GM19463 (cell line): ENCODE measurements at regions not wholly inside any gene's neighbourhood (a gene's known extent, or its start where the extent isn't known, plus 50 kb on each side); places are given as distances from the start of the nearest gene placed in this dataset.
"Not testable (repeated sequence)": the region's sequence is repeated elsewhere in the genome, so short reads cannot be mapped to it uniquely, and the experiment has no call there.

Experiments
- ATAC-seq: cut with Tn5 transposase; IDR thresholded peaks from one replicate; pipeline ENCODE4 v1.9.1; 2021; ENCODE audit warnings: mild to moderate bottlenecking, moderate library complexity; ENCODE audit not compliant: unreplicated experiment

DNA sequence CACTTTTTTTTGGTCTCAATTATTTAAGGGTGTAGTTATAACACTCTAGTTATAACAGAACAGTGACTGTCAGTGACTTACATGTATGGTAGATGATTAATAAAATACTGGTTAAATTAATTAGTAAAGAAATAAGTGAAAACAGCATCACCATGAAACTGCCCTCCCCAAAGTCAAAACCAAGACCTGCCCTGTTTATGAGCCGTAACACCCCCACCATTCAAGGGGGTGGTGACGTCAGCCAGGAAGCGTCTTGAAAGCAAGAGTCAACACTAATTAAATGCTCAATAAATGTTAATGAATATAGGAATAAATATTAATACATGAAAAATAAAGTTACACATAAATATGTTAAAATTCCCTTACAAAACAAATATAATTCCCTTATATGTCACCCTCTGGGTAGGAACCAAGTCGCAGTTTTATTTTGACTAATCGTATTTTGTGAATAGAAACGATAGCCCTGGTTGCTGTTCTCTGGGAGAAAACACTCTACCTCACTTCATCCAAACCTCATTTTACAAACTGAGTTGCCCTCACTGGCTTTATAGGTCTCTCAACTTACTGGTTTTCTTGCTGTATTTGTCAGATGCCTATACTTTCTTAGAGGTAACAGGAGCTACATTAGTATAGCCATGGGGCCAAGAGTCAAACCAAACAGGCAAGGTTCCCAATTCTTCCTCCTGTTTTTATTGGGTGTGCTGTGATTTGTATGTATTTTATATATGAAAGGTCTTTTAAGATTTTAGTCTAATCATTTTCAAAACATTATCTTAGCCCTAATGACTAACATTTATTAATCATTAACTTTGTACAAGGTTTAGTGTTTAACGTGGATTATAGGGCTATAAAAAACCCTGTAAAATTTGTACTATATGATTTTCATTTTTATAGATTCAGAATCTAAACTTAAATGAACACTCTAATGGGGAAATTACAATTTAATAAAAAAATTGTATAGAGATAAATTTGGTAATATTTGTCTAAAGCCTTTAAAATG lies 227.9 kb upstream of the IRAK1BP1 start:
- ATAC-seq = no peak

DNA sequence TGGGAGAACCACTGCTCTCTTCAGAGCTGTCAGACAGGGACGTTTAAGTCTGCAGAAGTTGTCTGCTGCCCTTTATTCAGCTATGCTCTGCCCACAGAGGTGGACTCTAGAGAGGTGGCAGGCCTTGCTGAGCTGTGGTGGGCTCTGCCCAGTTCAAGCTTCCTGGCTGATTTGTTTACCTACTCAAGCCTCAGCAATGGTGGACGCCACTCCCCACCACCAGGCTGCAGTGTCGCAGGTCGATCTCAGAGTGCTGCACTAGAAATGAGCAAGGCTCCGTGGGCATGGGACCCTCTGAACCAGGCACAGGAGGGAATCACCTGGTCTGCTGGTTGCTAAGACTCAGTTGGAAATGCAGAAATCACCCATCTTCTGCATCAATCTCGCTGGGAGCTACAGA lies 223.4 kb upstream of the IRAK1BP1 start:
- not testable (repeated sequence) for ATAC-seq

DNA sequence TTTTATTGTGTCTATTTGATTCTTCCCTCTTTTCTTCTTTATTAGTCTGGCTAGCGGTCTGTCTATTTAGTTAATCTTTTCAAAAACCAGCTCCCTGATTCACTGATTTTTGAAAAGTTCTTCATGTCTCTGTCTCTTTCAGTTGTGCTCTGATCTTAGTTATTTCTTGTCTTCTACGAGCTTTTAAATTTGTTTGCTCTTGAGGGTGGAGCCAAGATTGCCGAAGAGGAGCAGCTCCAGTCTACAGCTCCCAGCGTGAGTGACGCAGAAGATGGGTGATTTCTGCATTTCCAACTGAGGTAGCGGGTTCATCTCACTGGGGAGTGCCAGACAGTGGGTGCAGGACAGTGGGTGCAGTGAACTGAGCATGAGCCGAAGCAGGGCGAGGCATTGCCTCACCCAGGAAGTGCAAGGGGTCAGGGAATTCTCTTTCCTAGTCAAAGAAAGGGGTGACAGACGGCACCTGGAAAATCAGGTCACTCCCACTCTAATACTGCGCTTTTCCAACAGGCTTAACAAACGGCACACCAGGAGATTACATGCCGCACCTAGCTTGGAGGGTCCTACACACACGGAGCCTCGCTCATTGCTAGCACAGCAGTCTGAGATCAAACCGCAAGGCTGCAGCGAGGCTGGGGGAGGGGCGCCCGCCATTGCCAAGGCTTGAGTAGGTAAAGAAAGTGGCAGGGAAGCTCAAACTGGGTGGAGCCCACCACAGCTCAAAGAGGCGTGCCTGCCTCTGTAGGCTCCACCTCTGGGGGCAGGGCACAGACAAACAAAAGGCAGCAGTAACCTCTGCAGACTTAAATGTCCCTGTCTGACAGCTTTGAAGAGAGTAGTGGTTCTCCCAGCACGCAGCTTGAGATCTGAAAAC lies 220.6 kb upstream of the IRAK1BP1 start:
- not testable (repeated sequence) for ATAC-seq

DNA sequence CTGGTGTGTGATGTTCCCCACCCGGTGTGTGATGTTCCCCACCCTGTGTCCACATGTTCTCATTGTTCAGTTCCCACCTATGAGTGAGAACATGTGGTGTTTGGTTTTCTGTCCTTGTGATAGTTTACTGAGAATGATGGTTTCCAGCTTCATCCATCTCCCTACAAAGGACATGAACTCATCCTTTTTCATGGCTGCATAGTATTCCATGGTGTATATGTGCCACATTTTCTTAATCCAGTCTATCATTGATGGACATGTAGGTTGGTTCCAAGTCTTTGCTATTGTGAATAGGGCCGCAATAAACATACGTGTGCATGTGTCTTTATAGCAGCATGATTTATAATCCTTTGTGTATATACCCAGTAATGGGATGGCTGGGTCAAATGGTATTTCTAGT lies 201.5 kb upstream of the IRAK1BP1 start:
- not testable (repeated sequence) for ATAC-seq

DNA sequence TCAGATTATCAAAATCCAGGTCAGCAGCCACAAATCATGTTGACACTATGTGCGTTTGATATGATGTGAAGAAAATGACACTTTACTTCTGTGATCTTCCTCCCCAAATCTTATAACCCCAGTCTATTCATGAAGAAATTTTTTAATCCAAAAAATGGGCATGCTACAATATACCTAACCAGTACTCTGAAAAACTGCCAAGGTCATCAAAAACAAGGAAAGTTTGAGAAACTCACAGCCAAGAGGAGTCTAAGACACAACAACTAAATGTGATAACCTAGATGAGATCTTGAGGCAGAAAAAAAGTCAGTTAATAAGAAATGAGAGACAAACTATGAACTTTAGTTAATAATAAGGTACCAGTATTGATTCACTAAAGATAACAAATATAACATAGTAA lies 200.6 kb upstream of the IRAK1BP1 start:
- no peak for ATAC-seq

DNA sequence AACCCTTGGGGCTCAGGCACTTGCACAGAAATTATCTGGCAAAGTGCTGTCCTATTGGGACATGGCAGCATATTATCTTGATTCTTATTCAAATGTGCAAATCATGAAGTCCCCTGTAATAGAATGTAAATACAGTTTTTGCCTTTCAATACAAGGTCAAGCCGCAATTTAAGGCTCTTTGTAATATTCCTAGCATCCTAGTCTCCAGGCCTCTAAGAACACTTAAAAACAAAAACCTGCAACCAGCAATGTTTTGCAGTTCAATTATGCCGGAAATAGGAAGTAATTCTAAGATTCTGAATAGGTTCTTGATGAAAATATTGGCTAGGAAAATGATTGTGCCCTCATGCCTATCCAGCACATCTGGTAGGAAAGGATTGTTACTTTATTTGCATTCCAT lies 197.2 kb upstream of the IRAK1BP1 start:
- no peak for ATAC-seq

DNA sequence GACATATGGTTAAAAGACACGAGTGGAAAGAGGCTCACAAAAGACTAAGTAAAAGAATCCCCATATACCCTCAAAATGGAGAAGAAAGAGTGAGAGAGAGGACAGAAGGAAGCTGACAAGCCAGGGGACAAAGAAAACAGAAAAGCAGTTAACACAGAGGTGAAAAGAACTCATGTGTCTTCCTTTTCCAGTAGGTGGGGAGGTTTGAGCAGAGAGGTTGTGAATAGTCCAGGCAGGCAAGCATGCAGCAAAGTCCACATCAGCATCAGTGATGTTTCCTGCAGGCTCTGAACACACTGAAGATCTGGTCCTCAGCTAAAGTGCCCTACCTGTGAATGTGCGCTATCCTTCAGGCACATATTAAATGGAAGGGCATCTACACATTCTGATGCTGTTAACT lies 196.5 kb upstream of the IRAK1BP1 start:
- no peak for ATAC-seq

DNA sequence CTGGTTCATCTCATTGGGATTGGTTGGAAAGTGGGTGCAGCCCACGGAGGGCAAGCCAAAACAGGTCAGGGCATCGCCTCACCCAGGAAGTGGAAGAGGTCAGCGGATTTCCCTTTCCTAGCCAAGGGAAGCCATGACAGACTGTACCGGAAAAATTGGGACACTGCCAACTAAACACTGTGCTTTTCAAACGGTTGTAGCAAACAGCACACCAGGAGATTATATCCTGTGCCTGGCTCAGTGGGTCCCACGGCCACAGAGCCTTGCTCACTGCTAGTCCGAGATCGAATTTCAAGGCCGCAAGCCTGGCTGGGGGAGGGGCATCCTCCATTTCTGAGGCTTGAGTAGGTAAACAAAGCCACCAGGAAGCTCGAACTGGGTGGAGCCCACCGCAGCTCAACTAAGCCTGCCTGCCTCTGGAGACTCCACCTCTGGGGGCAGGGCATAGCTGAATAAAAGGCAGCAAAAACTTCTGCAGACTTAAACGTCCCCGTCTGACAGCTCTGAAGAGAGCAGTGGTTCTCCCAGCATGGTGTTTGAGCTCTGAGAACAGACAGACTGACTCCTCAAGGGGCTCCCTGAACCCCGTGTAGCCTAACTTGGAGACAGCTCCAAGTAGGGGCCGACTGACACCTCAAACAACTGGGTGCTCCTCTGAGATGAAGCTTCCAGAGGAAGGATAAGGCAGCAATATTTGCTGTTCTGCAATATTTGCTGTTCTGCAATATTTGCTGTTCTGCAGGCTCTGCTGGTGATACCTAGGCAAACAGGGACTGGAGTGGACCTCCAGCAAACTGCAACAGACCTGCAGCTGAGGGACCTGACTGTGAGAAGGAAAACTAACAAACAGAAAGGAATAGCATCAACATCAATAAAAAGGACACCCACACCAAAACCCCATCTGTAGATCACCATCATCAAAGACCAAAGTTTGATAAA lies 191.0 kb upstream of the IRAK1BP1 start:
- ATAC-seq = not testable (repeated sequence)

DNA sequence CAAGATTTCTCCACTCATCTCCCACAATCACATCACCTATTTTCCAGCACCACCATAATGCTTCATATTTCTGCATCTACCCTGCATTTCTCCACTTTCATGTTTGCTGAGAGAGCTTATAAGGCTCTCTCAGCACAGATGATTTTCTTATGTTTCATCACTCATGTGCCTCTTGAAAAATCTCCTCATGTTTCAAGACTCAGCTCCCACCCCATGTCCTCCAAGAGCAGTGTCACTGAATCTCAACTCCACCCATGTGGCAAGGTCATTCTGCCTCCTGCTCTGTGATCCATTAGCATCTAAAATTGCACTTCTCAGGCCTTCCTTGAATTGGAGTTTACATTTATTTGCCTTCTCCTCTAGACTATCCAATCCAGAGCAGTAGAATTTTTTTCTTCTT lies 178.7 kb upstream of the IRAK1BP1 start:
- no peak for ATAC-seq

DNA sequence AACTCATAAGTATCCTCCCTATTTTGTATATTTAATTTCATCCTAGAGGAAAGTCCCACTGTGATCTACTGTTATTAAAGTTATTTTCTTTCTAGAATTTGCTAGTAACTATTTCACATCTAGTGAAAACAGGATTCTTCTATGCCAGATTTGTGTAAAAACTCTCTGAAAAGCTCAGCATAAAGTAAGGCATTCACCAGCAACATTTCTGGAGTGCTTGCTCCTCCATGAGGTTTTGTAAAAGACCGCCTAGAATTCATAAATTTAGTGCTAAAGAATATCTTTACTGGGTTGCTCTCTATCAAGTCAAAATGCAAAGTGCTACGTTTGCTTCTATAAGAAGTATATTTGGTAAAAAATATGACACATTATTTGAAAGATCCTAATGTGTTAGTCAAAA lies 173.5 kb upstream of the IRAK1BP1 start:
- ATAC-seq = no peak

DNA sequence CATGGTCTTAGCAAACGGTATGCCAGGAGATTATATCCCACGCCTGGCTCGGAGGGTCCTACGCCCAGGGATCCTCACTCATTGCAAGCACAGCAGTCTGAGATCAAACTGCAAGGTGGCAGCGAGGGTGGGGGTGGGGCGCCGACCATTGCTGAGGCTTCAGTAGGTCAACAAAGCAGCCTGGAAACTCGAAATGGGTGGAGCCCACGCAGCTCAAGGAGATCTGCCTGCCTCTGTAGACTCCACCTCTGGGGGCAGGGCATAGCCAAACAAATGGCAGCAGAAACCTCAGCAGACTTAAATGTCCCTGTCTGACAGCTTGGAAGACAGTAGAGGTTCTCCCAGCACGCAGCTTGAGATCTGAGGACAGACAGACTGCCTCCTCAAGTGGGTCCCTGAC lies 172.7 kb upstream of the IRAK1BP1 start:
- ATAC-seq = not testable (repeated sequence)

DNA sequence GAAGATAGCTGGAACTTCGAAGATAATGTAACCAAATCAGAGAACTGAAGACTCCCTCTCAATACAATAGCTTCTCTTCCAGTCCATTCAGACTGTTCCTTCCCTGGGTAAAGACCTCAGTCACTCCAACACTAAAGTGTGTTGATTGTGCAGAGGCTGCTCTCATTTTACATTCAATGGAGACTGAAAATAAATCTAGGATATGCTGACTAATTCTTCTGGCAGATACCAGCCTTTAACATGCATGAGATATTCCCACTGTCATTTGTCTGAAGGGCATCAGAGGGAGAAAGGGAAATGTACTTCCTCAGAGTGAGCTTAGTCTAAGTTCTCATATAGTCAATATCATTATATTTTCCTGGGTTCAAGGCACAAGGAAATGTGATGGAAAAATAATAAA lies 166.4 kb upstream of the IRAK1BP1 start:
- no peak for ATAC-seq

DNA sequence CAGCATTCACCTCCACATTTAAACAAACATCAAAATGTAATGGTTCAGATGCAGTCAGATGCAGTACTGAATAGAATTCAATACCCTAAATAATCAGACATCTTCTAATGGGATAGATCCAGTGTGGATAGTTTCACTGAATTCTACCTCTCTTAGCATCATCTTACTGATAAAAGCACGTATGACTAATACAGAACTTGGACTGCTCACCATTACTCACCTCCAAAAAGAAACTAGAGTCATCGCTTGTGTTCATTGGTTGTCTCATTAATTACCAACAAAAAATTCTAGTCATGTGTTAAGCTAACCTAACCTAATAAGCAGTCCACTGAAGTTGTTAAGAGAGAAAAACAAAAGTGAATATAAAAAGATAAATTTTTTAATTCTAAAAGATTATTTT lies 165.9 kb upstream of the IRAK1BP1 start:
- no peak for ATAC-seq

DNA sequence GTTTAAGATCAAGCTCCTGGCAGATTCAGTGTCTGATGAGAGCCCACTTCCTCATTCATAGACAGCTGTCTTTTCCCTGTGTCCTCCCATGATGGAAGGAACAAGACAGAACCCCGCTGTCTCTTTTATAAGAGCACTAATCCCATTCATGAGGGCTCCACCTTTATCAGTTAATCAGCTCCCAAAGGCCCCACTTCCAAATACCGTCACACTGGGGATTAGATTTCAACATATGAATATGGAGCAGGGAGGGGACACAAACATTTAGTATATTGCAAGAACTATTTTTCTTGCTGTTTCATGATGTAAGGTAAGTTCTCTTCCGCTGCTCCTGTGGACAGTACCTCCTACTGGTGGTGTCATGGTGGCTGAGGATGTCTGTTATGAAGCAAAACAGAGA lies 158.3 kb upstream of the IRAK1BP1 start:
- ATAC-seq = no peak

DNA sequence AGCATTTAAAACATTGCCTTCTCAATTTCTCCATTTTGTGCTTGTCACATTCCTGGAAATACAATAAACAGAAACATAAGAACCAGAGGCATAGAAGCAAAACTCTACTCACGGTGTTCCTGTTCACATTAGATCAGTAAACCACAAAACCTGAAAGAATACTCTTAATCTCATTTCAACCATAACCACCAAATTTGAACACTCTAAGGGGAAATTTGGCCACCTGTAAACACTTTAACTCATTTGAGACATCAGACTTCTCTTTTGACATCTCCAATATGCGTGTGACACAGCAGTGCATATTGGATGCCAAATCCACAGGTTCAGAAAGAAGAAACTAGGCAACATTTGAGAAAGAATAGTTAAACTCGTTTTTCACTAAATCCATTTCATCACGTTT lies 153.8 kb upstream of the IRAK1BP1 start:
- ATAC-seq = no peak

DNA sequence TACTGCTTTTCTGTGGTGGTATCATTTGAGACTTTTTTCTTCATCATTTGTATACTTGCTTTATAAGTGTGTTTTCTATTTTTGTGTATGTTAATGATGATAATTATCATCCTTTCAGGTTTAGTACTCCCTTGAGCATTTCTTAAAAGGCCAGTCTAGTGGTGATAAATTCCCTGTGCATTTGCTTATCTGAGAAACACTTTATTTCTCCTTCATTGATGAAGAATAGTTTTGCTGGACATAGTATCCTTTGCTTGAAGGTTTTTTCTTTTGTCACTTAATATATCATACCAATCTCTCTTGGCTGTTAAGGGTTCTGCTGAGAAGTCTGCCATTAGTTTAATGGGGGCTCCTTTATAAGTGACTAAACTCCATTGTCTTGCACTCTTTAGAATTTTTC lies 123.2 kb upstream of the IRAK1BP1 start:
- ATAC-seq = no peak

DNA sequence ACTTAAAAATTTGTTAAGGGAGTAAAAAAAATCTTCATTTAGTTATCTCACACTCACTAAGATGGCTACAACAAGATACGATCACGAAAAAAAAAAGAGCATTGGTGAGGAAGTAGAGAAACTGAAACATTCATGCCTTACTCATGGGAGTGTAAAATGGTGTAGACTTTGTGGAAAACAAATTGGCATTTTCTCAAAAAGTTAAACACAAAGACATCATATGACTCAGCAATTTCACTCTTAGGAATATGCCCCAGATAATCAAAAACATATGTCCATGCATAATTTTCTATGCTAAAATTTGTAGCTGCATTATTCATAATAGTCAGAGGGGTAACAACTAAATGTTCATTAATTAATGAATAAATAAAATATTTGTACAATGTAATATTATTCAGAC lies 120.9 kb upstream of the IRAK1BP1 start:
- ATAC-seq = no peak

DNA sequence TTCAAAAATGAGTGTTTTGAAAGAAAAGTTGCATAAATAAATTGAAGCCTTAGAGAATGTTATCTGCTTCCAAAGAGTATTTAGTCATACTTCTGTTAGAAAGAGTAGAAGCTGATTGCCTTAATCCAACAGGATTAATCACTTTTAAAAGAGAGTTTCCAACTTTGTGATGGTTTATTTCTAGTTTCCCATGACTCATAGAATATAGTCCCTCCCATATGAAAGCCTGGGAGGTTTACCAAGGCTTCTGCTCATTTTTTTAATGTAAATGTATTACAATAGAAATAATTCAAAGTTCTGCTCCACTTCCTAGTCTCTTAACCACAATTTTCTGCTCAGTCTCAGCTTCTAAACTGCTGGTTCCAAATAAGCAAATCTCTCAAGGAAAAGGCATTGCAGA lies 118.0 kb upstream of the IRAK1BP1 start:
- no peak for ATAC-seq

DNA sequence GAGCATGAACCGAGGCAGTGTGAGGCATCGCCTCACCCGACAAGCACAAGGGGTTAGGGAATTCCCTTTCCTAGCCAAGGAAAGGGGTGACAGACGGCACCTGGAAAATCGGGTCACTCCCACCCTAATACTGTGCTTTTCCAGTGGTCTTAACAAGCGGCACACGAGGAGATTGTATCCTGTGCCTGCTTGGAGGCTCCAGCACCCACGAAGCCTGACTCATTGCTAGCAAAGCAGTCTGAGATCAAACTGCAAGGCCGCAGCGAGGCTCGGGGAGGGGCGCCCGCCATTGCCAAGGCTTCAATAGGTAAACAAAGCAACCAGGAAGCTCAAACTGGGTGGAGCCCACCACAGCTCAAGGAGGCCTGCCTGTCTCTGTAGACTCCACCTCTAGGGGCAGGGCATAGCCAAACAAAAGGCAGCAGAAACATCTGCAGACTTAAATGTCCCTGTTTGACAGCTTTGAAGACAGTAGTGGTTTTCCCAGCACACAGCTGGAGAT lies 109.0 kb upstream of the IRAK1BP1 start:
- ATAC-seq = not testable (repeated sequence)

DNA sequence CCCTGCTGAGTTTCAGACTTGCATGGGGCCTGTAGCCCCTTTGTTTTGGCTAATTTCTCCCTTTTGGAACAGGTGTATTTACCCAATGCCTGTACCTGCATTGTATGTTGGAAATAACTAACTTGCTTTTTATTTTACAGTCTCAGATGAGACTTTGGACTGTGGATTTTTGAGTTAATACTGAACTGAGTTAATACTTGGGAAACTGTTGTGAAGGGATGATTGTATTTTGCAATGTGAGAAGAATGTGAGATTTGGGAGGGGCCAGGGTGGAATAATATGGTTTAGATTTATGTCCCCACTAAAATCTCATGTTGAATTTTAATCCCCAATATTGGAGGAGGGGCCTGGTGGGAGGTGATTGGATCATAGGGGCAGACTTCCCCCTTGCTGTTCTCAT lies 99.1 kb upstream of the IRAK1BP1 start:
- ATAC-seq = no peak
